ENCODE measurements at regions not wholly inside any gene's neighbourhood (a gene's known extent, or its start where the extent isn't known, plus 50 kb on each side); places are given as distances from the start of the nearest gene placed in this dataset.

- TF ChIP-seq CTCF (IDR thresholded peaks at IDR 0.05) (no peak), POLR2A (IDR thresholded peaks at IDR 0.05) (no peak), POLR2AphosphoS5 (IDR thresholded peaks at IDR 0.05) (peak in 1 of 3 donors; percentile 30)
These were observed 177.6 kb upstream of the PHACTR1 start for GRCh38 chr6:12538881-12539357.

Measured in breast epithelium (tissue), 3 donors.